Spinal cord (tissue), 9 donors: ENCODE measurements at regions not wholly inside any gene's neighbourhood (a gene's known extent, or its start where the extent isn't known, plus 50 kb on each side); places are given as distances from the start of the nearest gene placed in this dataset.

ENCODE experiments used
- DNase-seq, 6 donors: peaks; one replicate each; pipeline versions ENCODE4 v3.0.0 to v3.0.0-alpha.2; 2013 to 2015; ENCODE audit warnings: low spot score in 6 of 6, low read depth in 4 of 6
- H3K27ac ChIP-seq: one replicate; pipeline ENCODE4 v1.5.1; 2013; ENCODE audit warnings: low read depth, low read length, control low read depth
- H3K27me3 ChIP-seq: one replicate; pipeline ENCODE4 v1.6.1; 2013; ENCODE audit warnings: low read length; ENCODE audit not compliant: control insufficient read depth, insufficient read depth
- H3K36me3 ChIP-seq: one replicate; pipeline ENCODE4 v1.6.1; 2013; ENCODE audit warnings: low read length; ENCODE audit not compliant: control insufficient read depth, insufficient read depth
- H3K4me1 ChIP-seq: one replicate; pipeline ENCODE4 v1.6.1; 2013; ENCODE audit warnings: low read length; ENCODE audit not compliant: control insufficient read depth, insufficient read depth
- H3K4me3 ChIP-seq: one replicate; pipeline ENCODE4 v1.5.1; 2013; ENCODE audit warnings: low read depth, low read length, control low read depth
- H3K9me3 ChIP-seq: one replicate; pipeline ENCODE4 v1.6.1; 2013; ENCODE audit warnings: low read length; ENCODE audit not compliant: control insufficient read depth, insufficient read depth
- WGBS: methylation state at CpG from one replicate; pipeline ENCODE4 v1.1.5; 2013; ENCODE audit warnings: missing lambda C conversion rate; ENCODE audit not compliant: insufficient coverage; 5-methylcytosine and 5-hydroxymethylcytosine counted together
- donor health status: healthy.

DNA sequence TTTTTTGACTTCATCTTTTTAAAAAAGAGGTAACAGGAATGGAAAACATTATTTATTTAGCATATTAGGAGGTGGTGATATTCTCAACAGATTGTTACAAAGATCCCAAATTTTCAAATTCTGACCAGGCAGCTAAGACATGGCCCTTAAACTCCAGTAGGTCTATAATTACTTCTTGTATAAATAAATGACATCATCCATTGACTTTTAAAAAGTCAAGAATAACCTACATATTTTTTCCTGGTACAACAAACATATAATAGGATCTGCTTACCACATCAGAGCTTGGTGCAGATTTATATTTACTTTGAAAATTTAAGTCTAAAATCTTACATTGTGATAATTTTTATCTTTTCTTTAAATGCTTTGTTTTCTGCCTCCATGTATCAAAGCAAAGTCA lies 92.2 kb upstream of the TRPM3 start:
- H3K9me3 ChIP-seq, result peaks cover 4% of the 10 kb centered on the region
- H3K27me3 ChIP-seq, result no peaks in the 10 kb centered on the region
- DNase-seq, result no peak
- H3K4me1 ChIP-seq, result no peaks in the 10 kb centered on the region
- H3K36me3 ChIP-seq, result no peaks in the 10 kb centered on the region
- H3K4me3 ChIP-seq, result no peak overlapping the region
- no peak overlapping the region for H3K27ac ChIP-seq

- H3K9me3 ChIP-seq, result peaks cover 4% of the 10 kb centered on the region
- 58% methylated on average over 1 of the region's 2 CpGs for WGBS
- H3K27ac ChIP-seq, result no peak overlapping the region
- H3K27me3 ChIP-seq, result no peaks in the 10 kb centered on the region
- DNase-seq, result no peak
- no peaks in the 10 kb centered on the region for H3K4me1 ChIP-seq
- no peaks in the 10 kb centered on the region for H3K36me3 ChIP-seq
- H3K4me3 ChIP-seq, result no peak overlapping the region
These were observed 88.9 kb upstream of the TRPM3 start for GRCh38 chr9:71210326-71210725.

- H3K4me3 ChIP-seq, result no peak overlapping the region
- H3K27me3 ChIP-seq, result no peaks in the 10 kb centered on the region
- 67% methylated on average over 4 of the region's 7 CpGs for WGBS
- H3K4me1 ChIP-seq, result no peaks in the 10 kb centered on the region
- peaks cover 4% of the 10 kb centered on the region for H3K9me3 ChIP-seq
- H3K27ac ChIP-seq, result no peak overlapping the region
- DNase-seq, result no peak
- no peaks in the 10 kb centered on the region for H3K36me3 ChIP-seq
These were observed 88.5 kb upstream of the TRPM3 start for GRCh38 chr9:71209890-71210289.

DNA sequence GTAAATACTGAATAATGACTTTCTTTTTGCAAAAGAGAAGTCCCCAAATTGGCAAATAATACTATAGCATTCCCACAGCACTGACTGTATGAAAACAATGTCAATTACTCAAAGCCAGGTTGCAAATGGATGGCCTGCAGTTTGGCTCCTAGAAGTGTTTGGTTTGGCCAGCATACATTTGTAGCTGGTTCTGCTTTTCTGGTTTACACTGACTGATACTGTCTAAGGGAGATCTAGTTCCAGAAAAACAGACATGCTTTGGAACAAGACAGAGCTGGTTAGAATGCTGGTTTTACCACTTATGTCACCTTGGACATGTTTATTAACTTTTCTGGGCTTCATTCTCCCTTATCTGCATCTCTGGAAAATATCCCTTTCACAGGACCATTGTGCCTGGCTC lies 81.5 kb upstream of the TRPM3 start:
- H3K9me3 ChIP-seq, result no peaks in the 10 kb centered on the region
- H3K27ac ChIP-seq, result no peak overlapping the region
- no peaks in the 10 kb centered on the region for H3K4me1 ChIP-seq
- H3K4me3 ChIP-seq, result no peak overlapping the region
- DNase-seq, result no peak
- no peaks in the 10 kb centered on the region for H3K36me3 ChIP-seq
- no peaks in the 10 kb centered on the region for H3K27me3 ChIP-seq

GRCh38 chr9:71191708-71192107 lies 70.3 kb upstream of the TRPM3 start:
- WGBS, result no CpG with 5 or more reads among the region's 3 CpGs
- H3K4me3 ChIP-seq, result no peak overlapping the region
- no peak for DNase-seq
- no peaks in the 10 kb centered on the region for H3K9me3 ChIP-seq
- H3K27ac ChIP-seq, result no peak overlapping the region
- H3K36me3 ChIP-seq, result no peaks in the 10 kb centered on the region
- no peaks in the 10 kb centered on the region for H3K4me1 ChIP-seq
- no peaks in the 10 kb centered on the region for H3K27me3 ChIP-seq

GRCh38 chr9:71183251-71183650 lies 61.8 kb upstream of the TRPM3 start:
- Histone ChIP-seq H3K36me3 (no peaks in the 10 kb centered on the region), H3K9me3 (no peaks in the 10 kb centered on the region), H3K27me3 (no peaks in the 10 kb centered on the region), H3K27ac (no peak overlapping the region), H3K4me1 (no peaks in the 10 kb centered on the region), H3K4me3 (no peak overlapping the region)
- DNase-seq, result no peak
- 82% methylated on average over 2 of the region's 3 CpGs for whole genome bisulfite sequencing

- Histone ChIP-seq H3K36me3 (no peaks in the 10 kb centered on the region), H3K9me3 (no peaks in the 10 kb centered on the region), H3K4me1 (no peaks in the 10 kb centered on the region), H3K27ac (no peak overlapping the region), H3K4me3 (no peak overlapping the region), H3K27me3 (no peaks in the 10 kb centered on the region)
- DNase-seq, result no peak
- 79% methylated on average over 3 of the region's 3 CpGs for WGBS
These were observed 57.8 kb upstream of the TRPM3 start for GRCh38 chr9:71179183-71179582.

- Histone ChIP-seq H3K36me3 (no peaks in the 10 kb centered on the region), H3K4me1 (no peaks in the 10 kb centered on the region), H3K27ac (no peak overlapping the region), H3K9me3 (no peaks in the 10 kb centered on the region), H3K27me3 (no peaks in the 10 kb centered on the region), H3K4me3 (no peak overlapping the region)
- no peak for DNase-seq
- WGBS, result no CpG with 5 or more reads among the region's 3 CpGs
These were observed 56.5 kb upstream of the TRPM3 start for GRCh38 chr9:71177901-71178300.

DNA sequence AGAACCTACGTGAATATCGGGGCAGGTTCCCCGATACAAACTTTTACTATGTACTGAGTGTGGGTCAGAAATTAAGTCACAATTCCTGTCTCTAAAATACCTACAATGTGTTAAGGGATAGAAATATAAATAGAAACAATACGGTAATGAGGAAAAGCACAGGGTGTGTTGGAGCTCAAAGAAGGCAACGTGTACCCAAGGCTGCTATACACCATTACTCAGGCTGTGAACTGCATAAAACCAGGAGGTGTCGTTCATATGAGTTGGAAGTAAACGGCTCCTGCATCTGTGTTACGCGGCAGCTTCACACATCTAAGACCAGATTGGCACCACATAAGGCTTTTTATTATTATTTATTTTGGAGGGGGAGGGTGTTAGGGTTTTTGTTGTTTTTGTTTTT lies 50.1 kb upstream of the TRPM3 start:
- Histone ChIP-seq H3K36me3 (no peaks in the 10 kb centered on the region), H3K9me3 (no peaks in the 10 kb centered on the region), H3K4me1 (no peaks in the 10 kb centered on the region), H3K27ac (no peak overlapping the region), H3K27me3 (peaks cover 4% of the 10 kb centered on the region), H3K4me3 (no peak overlapping the region)
- 63% methylated on average over 4 of the region's 9 CpGs for WGBS
- DNase-seq, result no peak
